GM23248 (cell line): ENCODE measurements at regions not wholly inside any gene's neighbourhood (a gene's known extent, or its start where the extent isn't known, plus 50 kb on each side); places are given as distances from the start of the nearest gene placed in this dataset.

Experiments
- EZH2 ChIP-seq: fragments of 200-600 bp; sonication (generic); IDR thresholded peaks from 2 replicates; pipeline ENCODE4 v1.6.1; 2018; ENCODE audit warnings: antibody characterized with exemption, mild to moderate bottlenecking; ENCODE audit not compliant: insufficient read depth, poor library complexity, severe bottlenecking
- EZH2phosphoT487 ChIP-seq: fragments of 200-600 bp; sonication (generic); IDR thresholded peaks from 2 replicates; pipeline ENCODE4 v1.6.1; 2018; ENCODE audit warnings: antibody characterized with exemption, moderate library complexity, mild to moderate bottlenecking, low read depth; ENCODE audit not compliant: insufficient read depth

DNA sequence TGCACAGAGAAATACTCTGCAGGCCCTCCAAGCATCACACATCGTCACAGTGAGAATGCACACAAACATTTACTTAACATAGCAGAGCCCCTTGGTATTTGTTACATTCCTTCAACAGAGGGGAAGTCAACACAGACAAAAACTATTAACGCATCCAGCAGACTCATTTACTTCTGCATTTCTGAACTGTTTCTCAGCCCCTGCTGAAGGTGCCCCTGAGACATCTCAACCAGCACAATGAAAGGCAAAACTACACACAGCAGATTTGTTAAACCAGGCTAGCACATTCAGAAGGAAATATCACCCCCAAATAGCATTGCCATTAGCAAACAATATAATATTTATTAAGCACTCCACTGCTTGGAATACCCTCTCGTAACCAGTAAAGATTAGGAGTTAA, 367.0 kb downstream of the RAB28 start:
- TF ChIP-seq EZH2, result no peak
- TF ChIP-seq EZH2phosphoT487, result no peak
